HG02571 (cell line): ENCODE measurements at regions not wholly inside any gene's neighbourhood (a gene's known extent, or its start where the extent isn't known, plus 50 kb on each side); places are given as distances from the start of the nearest gene placed in this dataset.

Source experiments
- ATAC-seq: cut with Tn5 transposase; IDR thresholded peaks from one replicate; pipeline ENCODE4 v1.9.1; 2021; ENCODE audit warnings: mild to moderate bottlenecking, moderate library complexity; ENCODE audit not compliant: unreplicated experiment

GRCh38 chr6:167672738-167673137 lies 154.0 kb upstream of the AFDN start:
- ATAC-seq = no peak

DNA sequence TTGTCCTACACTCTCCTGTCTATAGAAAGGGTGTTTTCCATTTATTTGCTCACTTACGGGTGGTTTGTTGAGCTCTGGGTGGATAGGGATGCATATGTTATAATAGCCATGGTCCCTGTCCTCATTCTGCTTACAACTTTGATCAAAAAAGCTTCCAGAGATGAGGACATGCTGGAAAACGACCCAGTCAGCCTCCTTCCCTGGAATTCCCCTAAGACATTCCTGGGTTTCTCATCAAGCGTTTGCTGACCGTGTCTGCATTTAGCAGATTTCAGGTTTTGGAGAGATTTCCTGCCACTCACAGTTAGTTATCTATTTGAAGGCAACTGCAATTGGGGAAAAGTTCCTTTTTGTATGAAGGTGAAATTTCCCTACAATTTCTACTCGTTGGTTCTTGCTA lies 152.8 kb upstream of the AFDN start:
- no peak for ATAC-seq

GRCh38 chr6:167674486-167674885 lies 152.2 kb upstream of the AFDN start:
- ATAC-seq = no peak

- ATAC-seq = no peak
Measured at GRCh38 chr6:167676000-167676665, 150.6 kb upstream of the AFDN start.

DNA sequence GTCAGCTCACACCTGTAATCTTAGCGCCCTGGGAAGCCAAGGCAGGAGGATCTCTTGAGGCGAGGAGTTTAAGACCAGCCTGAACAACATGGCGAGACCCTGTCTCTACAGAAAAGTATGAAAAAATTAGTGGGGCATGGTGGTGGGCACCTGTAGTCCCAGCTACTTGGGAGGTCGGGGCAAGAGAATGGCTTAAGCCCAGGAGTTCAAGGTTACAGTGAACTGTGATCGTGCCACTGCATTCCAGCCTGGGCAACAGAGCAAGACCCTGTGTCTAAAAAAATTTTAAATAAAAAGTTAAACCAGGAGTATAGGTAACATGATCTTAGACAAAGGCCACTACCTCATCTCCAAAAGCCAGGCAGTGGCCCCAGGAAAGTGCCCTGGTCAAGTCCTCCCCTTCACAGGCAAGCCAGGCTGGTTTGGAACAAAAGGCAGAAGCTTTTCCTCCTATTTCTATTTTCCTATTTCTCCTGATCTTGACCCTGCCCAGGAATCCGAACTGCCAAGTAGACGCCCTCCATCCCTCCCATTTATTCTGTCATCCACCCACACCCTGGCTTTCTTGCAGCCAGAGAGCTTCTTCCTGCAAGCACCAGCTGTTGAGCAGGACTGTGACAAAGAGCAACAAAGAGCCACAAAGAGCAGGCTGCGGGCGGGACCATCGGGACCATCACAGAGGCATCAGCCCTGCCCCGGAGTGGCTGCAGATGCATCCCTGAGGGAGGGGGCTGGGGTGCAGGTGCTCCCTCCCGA lies 149.9 kb upstream of the AFDN start:
- no peak for ATAC-seq

- no peak for ATAC-seq
Measured at GRCh38 chr6:167677422-167677789, 149.3 kb upstream of the AFDN start.

DNA sequence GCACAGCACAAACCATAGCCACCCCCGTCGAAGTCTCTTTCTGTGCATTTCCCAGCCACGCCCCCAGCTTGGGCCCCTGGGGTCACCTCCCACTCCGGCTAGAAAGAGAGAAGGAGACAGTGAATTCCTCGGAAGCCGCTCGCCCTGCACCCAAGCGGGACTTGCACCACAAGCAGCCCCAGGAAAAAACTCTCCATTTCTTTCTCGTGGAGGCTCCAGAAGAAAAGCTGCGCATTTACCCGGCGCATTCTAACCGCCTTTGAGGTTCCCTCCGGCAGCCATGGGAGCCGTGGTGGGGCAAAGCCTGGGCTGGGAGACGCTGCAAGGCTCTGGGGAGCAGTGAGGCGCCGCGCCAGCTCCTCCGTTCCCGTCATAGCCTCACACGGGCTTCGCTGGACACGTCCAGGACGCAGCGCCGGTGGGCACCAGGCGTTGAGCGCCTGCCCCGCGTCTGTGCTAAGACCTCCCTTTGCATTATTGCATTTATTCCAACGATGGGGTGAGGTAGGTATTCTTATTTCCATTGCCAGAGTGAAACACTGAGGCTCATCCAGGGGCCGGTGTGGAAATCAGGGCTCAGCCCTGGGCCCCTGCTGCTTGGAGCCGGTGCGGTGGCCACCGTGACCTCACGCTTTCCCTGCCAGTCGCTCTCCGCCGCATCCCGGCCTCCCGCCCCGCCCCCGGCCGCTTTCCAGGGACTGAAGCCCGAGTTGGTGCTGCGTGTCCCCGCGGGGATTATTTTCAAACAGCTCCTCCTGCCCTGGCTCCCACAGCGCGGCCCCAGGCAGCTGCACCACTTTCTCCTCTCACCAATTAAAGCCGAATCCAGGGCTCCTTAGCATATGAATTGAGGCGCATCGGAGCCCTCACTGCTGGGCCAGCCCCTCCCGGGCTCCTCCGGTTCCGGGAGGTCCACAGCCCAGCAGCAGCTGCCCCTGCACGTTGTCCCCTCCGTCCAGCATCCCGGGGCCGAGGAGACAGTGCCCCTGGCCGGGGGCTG lies 148.3 kb upstream of the AFDN start:
- no peak for ATAC-seq

GRCh38 chr6:167679122-167679736 lies 147.5 kb upstream of the AFDN start:
- no peak for ATAC-seq

- no peak for ATAC-seq
Measured at GRCh38 chr6:167679790-167680604, 146.7 kb upstream of the AFDN start.

- no peak for ATAC-seq
Measured at GRCh38 chr6:167680605-167681149, 146.0 kb upstream of the AFDN start.

DNA sequence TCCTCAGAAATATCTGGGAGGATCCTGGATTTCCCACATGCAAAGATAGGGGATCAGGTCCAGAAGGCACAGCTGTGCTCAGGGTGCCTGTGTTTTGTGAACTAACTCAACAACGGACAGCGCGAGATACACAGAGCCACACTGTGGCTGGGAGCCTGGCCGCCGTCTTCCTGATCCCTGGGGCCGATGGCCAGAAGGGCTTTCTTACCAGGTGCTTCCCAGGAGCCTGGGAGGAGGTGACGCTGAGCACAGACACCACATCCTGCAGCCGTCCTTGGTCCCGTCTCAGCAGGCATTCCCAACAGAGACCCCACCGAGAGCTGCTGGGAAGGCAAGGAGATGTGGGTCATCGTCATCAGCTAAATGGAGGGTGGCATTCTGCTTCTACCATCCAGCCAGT lies 144.6 kb upstream of the AFDN start:
- ATAC-seq = no peak

- ATAC-seq = no peak
Measured at GRCh38 chr6:167682546-167683027, 144.1 kb upstream of the AFDN start.

DNA sequence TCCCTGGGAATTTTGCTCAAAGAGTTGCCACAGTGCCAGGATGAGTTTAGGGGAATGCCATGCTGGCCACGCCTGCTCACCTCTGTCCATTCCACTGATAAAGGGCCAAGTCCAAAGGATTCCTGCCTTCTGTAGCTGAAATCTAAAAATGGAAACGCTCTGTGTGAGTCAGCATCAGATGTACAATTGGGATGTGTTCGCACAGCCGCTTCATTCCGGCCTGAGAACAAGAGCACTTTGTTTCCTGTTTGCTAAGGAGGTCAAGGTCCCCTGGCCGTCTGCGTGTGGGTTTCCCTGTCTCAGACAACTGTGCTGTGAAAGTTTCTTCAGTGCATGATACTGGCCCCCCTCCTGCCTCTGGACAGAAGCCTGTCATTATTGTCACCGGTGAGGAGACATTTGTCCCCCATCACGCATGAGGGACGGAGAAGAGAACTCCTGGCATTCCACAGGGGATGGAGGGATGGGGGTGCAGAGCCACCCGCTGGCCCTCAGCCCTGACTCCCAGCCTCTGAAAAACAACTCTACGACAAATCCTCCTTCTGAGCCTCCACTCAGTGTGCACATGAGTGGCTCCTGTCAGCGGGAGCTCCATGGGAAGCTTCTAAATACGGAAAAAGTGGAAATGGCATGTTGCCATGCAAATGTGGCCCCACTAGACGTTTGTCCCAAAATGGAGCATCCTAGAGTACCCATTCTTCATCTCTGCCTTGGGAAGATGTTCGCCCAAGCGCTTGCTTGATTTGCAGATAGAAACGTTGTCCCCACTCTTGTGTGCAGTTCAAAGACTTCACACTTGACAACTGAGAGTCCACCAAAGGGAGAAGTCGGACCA lies 143.5 kb upstream of the AFDN start:
- ATAC-seq = no peak

- no peak for ATAC-seq
Measured at GRCh38 chr6:167684276-167685104, 142.2 kb upstream of the AFDN start.

DNA sequence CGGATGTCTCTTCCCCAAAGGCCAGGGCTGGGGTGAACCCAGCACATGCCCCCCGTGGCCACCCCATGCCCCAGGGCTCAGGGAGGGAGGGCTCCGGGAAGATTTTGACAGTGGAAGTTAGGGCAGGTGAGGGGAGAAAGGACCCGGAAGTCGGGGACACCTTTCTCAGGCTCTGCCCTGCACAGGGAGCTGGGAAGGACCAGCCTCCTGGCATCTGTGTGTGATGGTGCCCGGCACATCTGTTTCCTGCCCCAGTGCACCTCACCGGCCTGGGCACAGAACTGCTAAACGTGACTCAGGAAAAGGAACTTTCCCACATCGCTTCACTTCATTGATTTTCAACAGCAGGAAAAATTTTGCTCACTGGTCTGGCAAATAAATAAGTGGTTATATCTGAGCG lies 141.1 kb upstream of the AFDN start:
- no peak for ATAC-seq

- ATAC-seq = no peak
Measured at GRCh38 chr6:167686204-167686893, 140.4 kb upstream of the AFDN start.

GRCh38 chr6:167687116-167687725 lies 139.5 kb upstream of the AFDN start:
- no peak for ATAC-seq
